ENCODE measurements at regions not wholly inside any gene's neighbourhood (a gene's known extent, or its start where the extent isn't known, plus 50 kb on each side); places are given as distances from the start of the nearest gene placed in this dataset.

GRCh38 chr15:29390051-29390450, 120.4 kb upstream of the NSMCE3 start:
- no peak for TF ChIP-seq CTCF (conservative IDR thresholded peaks at IDR 0.05; ENCODE audit: low read depth, low read length)
- no peak overlapping the region for H3K4me3 ChIP-seq (ENCODE audit: low read depth, low read length)
- DNase-seq (ENCODE audit: low read depth), result no peak

GRCh38 chr15:29386523-29386922, 116.9 kb upstream of the NSMCE3 start:
- no peak for TF ChIP-seq CTCF (conservative IDR thresholded peaks at IDR 0.05; ENCODE audit: low read depth, low read length)
- H3K4me3 ChIP-seq (ENCODE audit: low read depth, low read length), result no peak overlapping the region
- no peak for DNase-seq (ENCODE audit: low read depth)

GRCh38 chr15:29383367-29383766, 113.7 kb upstream of the NSMCE3 start:
- TF ChIP-seq CTCF (conservative IDR thresholded peaks at IDR 0.05; ENCODE audit: low read depth, low read length), result no peak
- DNase-seq (ENCODE audit: low read depth), result no peak
- H3K4me3 ChIP-seq (ENCODE audit: low read depth, low read length), result no peak overlapping the region

GRCh38 chr15:29382862-29383261, 113.2 kb upstream of the NSMCE3 start:
- no peak for TF ChIP-seq CTCF (conservative IDR thresholded peaks at IDR 0.05; ENCODE audit: low read depth, low read length)
- no peak for DNase-seq (ENCODE audit: low read depth)
- H3K4me3 ChIP-seq (ENCODE audit: low read depth, low read length), result no peak overlapping the region

GRCh38 chr15:29380466-29380865, 110.8 kb upstream of the NSMCE3 start:
- no peak for TF ChIP-seq CTCF (conservative IDR thresholded peaks at IDR 0.05; ENCODE audit: low read depth, low read length)
- DNase-seq (ENCODE audit: low read depth), result no peak
- no peak overlapping the region for H3K4me3 ChIP-seq (ENCODE audit: low read depth, low read length)

GRCh38 chr15:29379647-29380046, 110.0 kb upstream of the NSMCE3 start:
- H3K4me3 ChIP-seq (ENCODE audit: low read depth, low read length), result no peak overlapping the region
- no peak for DNase-seq (ENCODE audit: low read depth)
- no peak for TF ChIP-seq CTCF (conservative IDR thresholded peaks at IDR 0.05; ENCODE audit: low read depth, low read length)

- no peak for DNase-seq (ENCODE audit: low read depth)
- no peak for TF ChIP-seq CTCF (conservative IDR thresholded peaks at IDR 0.05; ENCODE audit: low read depth, low read length)
- no peak overlapping the region for H3K4me3 ChIP-seq (ENCODE audit: low read depth, low read length)
These were observed 107.5 kb upstream of the NSMCE3 start for GRCh38 chr15:29377161-29377560.
